H1 (cell line): ENCODE measurements at regions not wholly inside any gene's neighbourhood (a gene's known extent, or its start where the extent isn't known, plus 50 kb on each side); places are given as distances from the start of the nearest gene placed in this dataset.

ENCODE experiments used
- POLR2A ChIP-seq, 2 experiments: IDR thresholded peaks; 1 replicate in 1 of 2; 2 replicates in 1 of 2; pipeline ENCODE4 v1.6.1; 2011; ENCODE audit warnings: low read depth in 2 of 2, low read length in 2 of 2, mild to moderate bottlenecking in 2 of 2; ENCODE audit errors: control extremely low read depth in 1 of 2
- SP4 ChIP-seq: IDR thresholded peaks from 2 replicates; pipeline ENCODE4 v1.6.1; 2012; ENCODE audit warnings: low read length, inconsistent platforms
- TF ChIP-seq, protein P1 (sequence below), 3 experiments: IDR thresholded peaks; 1 replicate in 2 of 3; 2 replicates in 1 of 3; pipeline versions ENCODE4 v1.5.1 to v1.6.1; 2011; ENCODE audit warnings: low read length in 3 of 3, mild to moderate bottlenecking in 3 of 3, inconsistent platforms in 2 of 3, low read depth in 1 of 3, moderate library complexity in 1 of 3; ENCODE audit not compliant: insufficient read depth in 1 of 3; ENCODE audit errors: control extremely low read depth in 1 of 3

- no peak for TF ChIP-seq POLR2A (IDR thresholded peaks at IDR 0.05; ENCODE audit: control extremely low read depth in 1 of 2, low read depth in 2 of 2, low read length in 2 of 2)
- no peak for TF ChIP-seq SP4
- TF ChIP-seq, protein P1, sequence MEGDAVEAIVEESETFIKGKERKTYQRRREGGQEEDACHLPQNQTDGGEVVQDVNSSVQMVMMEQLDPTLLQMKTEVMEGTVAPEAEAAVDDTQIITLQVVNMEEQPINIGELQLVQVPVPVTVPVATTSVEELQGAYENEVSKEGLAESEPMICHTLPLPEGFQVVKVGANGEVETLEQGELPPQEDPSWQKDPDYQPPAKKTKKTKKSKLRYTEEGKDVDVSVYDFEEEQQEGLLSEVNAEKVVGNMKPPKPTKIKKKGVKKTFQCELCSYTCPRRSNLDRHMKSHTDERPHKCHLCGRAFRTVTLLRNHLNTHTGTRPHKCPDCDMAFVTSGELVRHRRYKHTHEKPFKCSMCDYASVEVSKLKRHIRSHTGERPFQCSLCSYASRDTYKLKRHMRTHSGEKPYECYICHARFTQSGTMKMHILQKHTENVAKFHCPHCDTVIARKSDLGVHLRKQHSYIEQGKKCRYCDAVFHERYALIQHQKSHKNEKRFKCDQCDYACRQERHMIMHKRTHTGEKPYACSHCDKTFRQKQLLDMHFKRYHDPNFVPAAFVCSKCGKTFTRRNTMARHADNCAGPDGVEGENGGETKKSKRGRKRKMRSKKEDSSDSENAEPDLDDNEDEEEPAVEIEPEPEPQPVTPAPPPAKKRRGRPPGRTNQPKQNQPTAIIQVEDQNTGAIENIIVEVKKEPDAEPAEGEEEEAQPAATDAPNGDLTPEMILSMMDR (IDR thresholded peaks at IDR 0.05; ENCODE audit: control extremely low read depth in 1 of 3, insufficient read depth in 1 of 3, low read depth in 1 of 3, low read length in 3 of 3): no peak
Observed at GRCh38 chr10:78527296-78527695, 493.6 kb downstream of the RPS24 start.
